ENCODE measurements at regions not wholly inside any gene's neighbourhood (a gene's known extent, or its start where the extent isn't known, plus 50 kb on each side); places are given as distances from the start of the nearest gene placed in this dataset.
A peak's percentile ranks its signal among the peaks of the same experiment; 100 is the strongest.

GRCh38 chr6:21947731-21948386 lies 349.0 kb downstream of the PRL start:
- Histone ChIP-seq H3K4me3 (ENCODE audit: low read depth in 2 of 2, low read length in 2 of 2) (no peak overlapping the region), H3K36me3 (ENCODE audit: control insufficient read depth, insufficient read depth, low read length) (no peaks in the 10 kb centered on the region), H3K27me3 (ENCODE audit: control insufficient read depth, insufficient read depth, low read length) (no peaks in the 10 kb centered on the region), H3K9me3 (ENCODE audit: control insufficient read depth, insufficient read depth, low read depth, low read length) (no peaks in the 10 kb centered on the region), H3K27ac (ENCODE audit: low read length) (peak overlapping the region; percentile 57; the same call in 1 of the 2 replicates), H3K4me1 (ENCODE audit: control insufficient read depth, insufficient read depth, low read length) (peaks cover 10% of the 10 kb centered on the region; the same call in 1 of the 2 replicates)
- BruUV-seq (replicated peaks), result no TSS peak
- TF ChIP-seq TCF7L2 (IDR thresholded peaks at IDR 0.05; ENCODE audit: low read depth, low read length), result no peak
- TF ChIP-seq, protein P1, sequence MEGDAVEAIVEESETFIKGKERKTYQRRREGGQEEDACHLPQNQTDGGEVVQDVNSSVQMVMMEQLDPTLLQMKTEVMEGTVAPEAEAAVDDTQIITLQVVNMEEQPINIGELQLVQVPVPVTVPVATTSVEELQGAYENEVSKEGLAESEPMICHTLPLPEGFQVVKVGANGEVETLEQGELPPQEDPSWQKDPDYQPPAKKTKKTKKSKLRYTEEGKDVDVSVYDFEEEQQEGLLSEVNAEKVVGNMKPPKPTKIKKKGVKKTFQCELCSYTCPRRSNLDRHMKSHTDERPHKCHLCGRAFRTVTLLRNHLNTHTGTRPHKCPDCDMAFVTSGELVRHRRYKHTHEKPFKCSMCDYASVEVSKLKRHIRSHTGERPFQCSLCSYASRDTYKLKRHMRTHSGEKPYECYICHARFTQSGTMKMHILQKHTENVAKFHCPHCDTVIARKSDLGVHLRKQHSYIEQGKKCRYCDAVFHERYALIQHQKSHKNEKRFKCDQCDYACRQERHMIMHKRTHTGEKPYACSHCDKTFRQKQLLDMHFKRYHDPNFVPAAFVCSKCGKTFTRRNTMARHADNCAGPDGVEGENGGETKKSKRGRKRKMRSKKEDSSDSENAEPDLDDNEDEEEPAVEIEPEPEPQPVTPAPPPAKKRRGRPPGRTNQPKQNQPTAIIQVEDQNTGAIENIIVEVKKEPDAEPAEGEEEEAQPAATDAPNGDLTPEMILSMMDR (IDR thresholded peaks at IDR 0.05), result no peak
- no peak for TF ChIP-seq POLR2AphosphoS5 (IDR thresholded peaks at IDR 0.05; ENCODE audit: low read depth, low read length)
- TF ChIP-seq REST (IDR thresholded peaks at IDR 0.05; ENCODE audit: insufficient read depth in 1 of 2, low read depth in 2 of 2, low read length in 1 of 2), result no peak
- no peak for TF ChIP-seq SIN3A (IDR thresholded peaks at IDR 0.05; ENCODE audit: borderline replicate concordance, insufficient read depth, low read depth, low read length)
- intact Hi-C loops (cut with micrococcal nuclease; ENCODE audit: unreplicated experiment) (no loop called here), in situ Hi-C loops (cut with HindIII; ENCODE audit: low pct_unique_long_range_greater_than_20kb, low sequenced_read_pairs) (no loop called here)
- ChIA-PET CTCF (interaction anchor here (0.6 kb wide), 1 partner anchor 175 kb away, joined by 9 read pairs; no protein-coding TSS in a partner anchor), POLR2A (no interaction called here)
- ATAC-seq (no peak), DNase-seq (ENCODE audit: low read depth, low spot score) (no peak)

DNA sequence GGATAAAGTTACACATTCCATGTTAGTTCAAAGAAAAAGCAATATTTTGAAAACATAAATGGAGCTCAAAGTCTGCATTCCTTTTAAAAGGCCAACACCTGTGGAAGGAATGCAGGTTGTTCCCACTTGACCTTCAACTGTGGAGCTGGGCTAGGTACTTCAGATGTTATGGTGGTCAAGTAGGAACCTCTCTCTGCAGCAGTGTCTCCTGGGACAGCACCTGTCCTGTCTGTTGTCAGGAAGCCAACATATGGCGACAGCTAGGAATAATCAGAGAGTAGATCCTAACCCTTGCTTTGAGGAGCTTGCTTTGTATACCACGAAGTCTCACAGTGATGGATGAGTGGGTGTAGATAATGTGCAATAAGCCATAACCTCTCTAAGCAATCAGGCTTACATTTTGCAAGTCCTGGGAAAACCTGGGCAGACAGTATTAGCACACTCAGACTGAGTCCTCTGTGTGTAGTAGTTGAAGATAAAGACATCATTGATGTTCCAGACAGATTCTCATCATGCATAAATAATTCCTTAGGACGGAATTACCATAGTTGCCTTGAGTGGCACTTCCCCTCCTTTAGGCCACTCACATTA lies 347.5 kb downstream of the PRL start:
- no peak overlapping the region for H3K27ac ChIP-seq (ENCODE audit: low read length)

More for the DNA sequence above, 347.5 kb downstream of the PRL start:
- in situ Hi-C loops (cut with HindIII; ENCODE audit: low pct_unique_long_range_greater_than_20kb, low sequenced_read_pairs) (no loop called here), intact Hi-C loops (cut with micrococcal nuclease; ENCODE audit: unreplicated experiment) (no loop called here)
- no peaks in the 10 kb centered on the region for H3K9me3 ChIP-seq (ENCODE audit: control insufficient read depth, insufficient read depth, low read depth, low read length)
- ChIA-PET CTCF (no interaction called here), POLR2A (no interaction called here)
- H3K4me1 ChIP-seq (ENCODE audit: control insufficient read depth, insufficient read depth, low read length), result peaks cover 15% of the 10 kb centered on the region
- no TSS peak for BruUV-seq (replicated peaks)
- H3K36me3 ChIP-seq (ENCODE audit: control insufficient read depth, insufficient read depth, low read length), result no peaks in the 10 kb centered on the region
- H3K27me3 ChIP-seq (ENCODE audit: control insufficient read depth, insufficient read depth, low read length), result no peaks in the 10 kb centered on the region
- ATAC-seq (no peak), DNase-seq (ENCODE audit: low read depth, low spot score) (no peak)
- no peak overlapping the region for H3K4me3 ChIP-seq (ENCODE audit: low read depth in 2 of 2, low read length in 2 of 2)
- TF ChIP-seq REST (IDR thresholded peaks at IDR 0.05; ENCODE audit: insufficient read depth in 1 of 2, low read depth in 2 of 2, low read length in 1 of 2) (no peak), POLR2AphosphoS5 (IDR thresholded peaks at IDR 0.05; ENCODE audit: low read depth, low read length) (no peak), SIN3A (IDR thresholded peaks at IDR 0.05; ENCODE audit: borderline replicate concordance, insufficient read depth, low read depth, low read length) (no peak), TCF7L2 (IDR thresholded peaks at IDR 0.05; ENCODE audit: low read depth, low read length) (no peak)
- TF ChIP-seq, protein P1 (IDR thresholded peaks at IDR 0.05), result no peak
